Hepatocyte (in vitro differentiated cells): ENCODE measurements at regions not wholly inside any gene's neighbourhood (a gene's known extent, or its start where the extent isn't known, plus 50 kb on each side); places are given as distances from the start of the nearest gene placed in this dataset.

Experiments
- DNase-seq: peaks from one replicate; pipeline ENCODE4 v3.0.0-alpha.2; 2016; ENCODE audit warnings: low spot score
- H2AFZ ChIP-seq: fragments of 200-600 bp; sonication (generic); 2 replicates; pipeline ENCODE4 v1.6.0; 2016; ENCODE audit warnings: antibody characterized with exemption, mild to moderate bottlenecking
- H3K27ac ChIP-seq: fragments of 200-600 bp; sonication (generic); 2 replicates; pipeline ENCODE4 v1.5.1; 2016; ENCODE audit warnings: mild to moderate bottlenecking
- H3K27me3 ChIP-seq: fragments of 200-600 bp; sonication (generic); 2 replicates; pipeline ENCODE4 v1.6.1; 2016
- H3K36me3 ChIP-seq: fragments of 200-600 bp; sonication (generic); replicated peaks from 2 replicates; pipeline ENCODE4 v1.5.1; 2016; ENCODE audit warnings: low read depth; ENCODE audit not compliant: insufficient read depth
- H3K4me1 ChIP-seq: fragments of 200-600 bp; sonication (generic); 2 replicates; pipeline ENCODE4 v1.5.1; 2016; ENCODE audit warnings: mild to moderate bottlenecking, moderate library complexity; ENCODE audit not compliant: insufficient read depth
- H3K4me2 ChIP-seq: fragments of 200-600 bp; sonication (generic); 2 replicates; pipeline ENCODE4 v1.6.0; 2016
- H3K4me3 ChIP-seq: fragments of 200-600 bp; sonication (generic); 2 replicates; pipeline ENCODE4 v1.5.1; 2016; ENCODE audit warnings: mild to moderate bottlenecking
- H3K79me2 ChIP-seq: fragments of 200-600 bp; sonication (generic); 2 replicates; pipeline ENCODE4 v1.6.0; 2017; ENCODE audit warnings: mild to moderate bottlenecking
- H3K9me2 ChIP-seq: fragments of 200-600 bp; sonication (generic); replicated peaks from 2 replicates; pipeline ENCODE4 v1.6.0; 2017; ENCODE audit warnings: mild to moderate bottlenecking; ENCODE audit not compliant: insufficient read depth
- H3K9me3 ChIP-seq: fragments of 200-600 bp; sonication (generic); 2 replicates; pipeline ENCODE4 v1.5.1; 2016; ENCODE audit warnings: low read depth, mild to moderate bottlenecking
- H4K20me1 ChIP-seq: fragments of 200-600 bp; sonication (generic); 2 replicates; pipeline ENCODE4 v1.6.0; 2016; ENCODE audit warnings: mild to moderate bottlenecking; ENCODE audit not compliant: insufficient read depth, poor library complexity, severe bottlenecking
- CTCF ChIP-seq: fragments of 200-600 bp; sonication (generic); IDR thresholded peaks from 2 replicates; pipeline ENCODE4 v1.5.1; 2016; ENCODE audit warnings: antibody characterized with exemption, mild to moderate bottlenecking; ENCODE audit not compliant: poor library complexity
- EZH2 ChIP-seq: fragments of 200-600 bp; sonication (generic); IDR thresholded peaks from 2 replicates; pipeline ENCODE4 v1.6.1; 2016; ENCODE audit warnings: antibody characterized with exemption, mild to moderate bottlenecking, borderline replicate concordance
- EZH2phosphoT487 ChIP-seq: fragments of 200-600 bp; sonication (generic); IDR thresholded peaks from one replicate; pipeline ENCODE4 v1.6.1; 2018; ENCODE audit warnings: antibody characterized with exemption, mild to moderate bottlenecking, low read depth, moderate library complexity; ENCODE audit not compliant: unreplicated experiment, severe bottlenecking
- WGBS: methylation state at CpG from one replicate; pipeline ENCODE4 v1.1.6; 2016; ENCODE audit warnings: low lambda C conversion rate; ENCODE audit errors: missing lambda C conversion rate; 5-methylcytosine and 5-hydroxymethylcytosine counted together

- no peaks in the 10 kb centered on the region for H3K9me2 ChIP-seq
- H2AFZ ChIP-seq, result no peak overlapping the region
- TF ChIP-seq EZH2 (no peak), CTCF (no peak), EZH2phosphoT487 (no peak)
- WGBS, result 84% methylated on average over 6 of the region's 6 CpGs
- H3K4me3 ChIP-seq, result no peak overlapping the region
- no peak for DNase-seq
- H3K27me3 ChIP-seq, result no peaks in the 10 kb centered on the region
- no peaks in the 10 kb centered on the region for H3K36me3 ChIP-seq
- no peaks in the 10 kb centered on the region for H3K9me3 ChIP-seq
- no peak overlapping the region for H3K4me2 ChIP-seq
- H4K20me1 ChIP-seq, result no peaks in the 10 kb centered on the region
- no peak overlapping the region for H3K27ac ChIP-seq
- H3K4me1 ChIP-seq, result no peaks in the 10 kb centered on the region
- no peaks in the 10 kb centered on the region for H3K79me2 ChIP-seq
Observed at GRCh38 chr10:23558361-23558799, 119.5 kb downstream of the OTUD1 start.

- Histone ChIP-seq H4K20me1 (no peaks in the 10 kb centered on the region), H3K27ac (no peak overlapping the region), H3K9me2 (no peaks in the 10 kb centered on the region), H3K27me3 (no peaks in the 10 kb centered on the region), H3K4me1 (no peaks in the 10 kb centered on the region), H3K36me3 (no peaks in the 10 kb centered on the region), H3K4me2 (no peak overlapping the region), H2AFZ (no peak overlapping the region), H3K79me2 (no peaks in the 10 kb centered on the region), H3K9me3 (peaks cover 6% of the 10 kb centered on the region), H3K4me3 (no peak overlapping the region)
- no peak for DNase-seq
- TF ChIP-seq EZH2phosphoT487 (no peak), CTCF (no peak), EZH2 (no peak)
- 40% methylated on average over 3 of the region's 3 CpGs for WGBS
Observed at GRCh38 chr10:23568996-23569395, 130.1 kb downstream of the OTUD1 start.

GRCh38 chr10:23571884-23572283 is 133.0 kb downstream of the OTUD1 start:
- no peaks in the 10 kb centered on the region for H3K27me3 ChIP-seq
- no peaks in the 10 kb centered on the region for H3K4me1 ChIP-seq
- H3K27ac ChIP-seq, result no peak overlapping the region
- no peaks in the 10 kb centered on the region for H4K20me1 ChIP-seq
- H3K4me3 ChIP-seq, result no peak overlapping the region
- H3K36me3 ChIP-seq, result no peaks in the 10 kb centered on the region
- H3K9me3 ChIP-seq, result peaks cover 6% of the 10 kb centered on the region
- no peaks in the 10 kb centered on the region for H3K9me2 ChIP-seq
- H2AFZ ChIP-seq, result no peak overlapping the region
- no peaks in the 10 kb centered on the region for H3K79me2 ChIP-seq
- no peak overlapping the region for H3K4me2 ChIP-seq
- no peak for DNase-seq
- TF ChIP-seq CTCF (no peak), EZH2phosphoT487 (no peak), EZH2 (no peak)

- H3K36me3 ChIP-seq, result no peaks in the 10 kb centered on the region
- WGBS, result 79% methylated on average over 2 of the region's 2 CpGs
- no peak overlapping the region for H2AFZ ChIP-seq
- H3K27ac ChIP-seq, result no peak overlapping the region
- H3K9me2 ChIP-seq, result no peaks in the 10 kb centered on the region
- TF ChIP-seq EZH2, result no peak
- TF ChIP-seq EZH2phosphoT487, result no peak
- no peak for TF ChIP-seq CTCF
- no peaks in the 10 kb centered on the region for H4K20me1 ChIP-seq
- no peaks in the 10 kb centered on the region for H3K9me3 ChIP-seq
- peaks cover 4% of the 10 kb centered on the region for H3K27me3 ChIP-seq
- no peaks in the 10 kb centered on the region for H3K4me1 ChIP-seq
- DNase-seq, result no peak
- no peak overlapping the region for H3K4me3 ChIP-seq
- no peak overlapping the region for H3K4me2 ChIP-seq
- H3K79me2 ChIP-seq, result no peaks in the 10 kb centered on the region
Observed at GRCh38 chr10:23581906-23582450, 143.1 kb downstream of the OTUD1 start.
